HFFc6 (cell line): ENCODE measurements at regions not wholly inside any gene's neighbourhood (a gene's known extent, or its start where the extent isn't known, plus 50 kb on each side); places are given as distances from the start of the nearest gene placed in this dataset.

Experiments used
- DNase-seq: peaks from one replicate; pipeline ENCODE4 v3.0.0-alpha.2; 2018
- H3K27ac Mint-ChIP-seq: 2 replicates; pipeline ENCODE4 v1.8.0; 2020; ENCODE audit warnings: mild to moderate bottlenecking, mixed read lengths
- H3K27me3 Mint-ChIP-seq: 2 replicates; pipeline ENCODE4 v1.8.0; 2021; ENCODE audit warnings: mild to moderate bottlenecking, moderate library complexity, mixed read lengths; ENCODE audit not compliant: insufficient read depth
- H3K36me3 Mint-ChIP-seq: 2 replicates; pipeline ENCODE4 v1.8.0; 2021; ENCODE audit warnings: low read depth, mixed read lengths
- H3K4me1 Mint-ChIP-seq: 2 replicates; pipeline ENCODE4 v1.8.0; 2020; ENCODE audit warnings: low read depth, mixed read lengths
- H3K4me3 Mint-ChIP-seq: 2 replicates; pipeline ENCODE4 v1.8.0; 2020; ENCODE audit warnings: mild to moderate bottlenecking, moderate library complexity, mixed read lengths
- H3K9me3 Mint-ChIP-seq: 2 replicates; pipeline ENCODE4 v1.8.0; 2020; ENCODE audit warnings: mild to moderate bottlenecking, mixed read lengths
- CTCF ChIP-seq: fragments of 200-600 bp; sonication (generic); IDR thresholded peaks from 2 replicates; pipeline ENCODE4 v1.5.0; 2021; ENCODE audit warnings: antibody characterized with exemption, mild to moderate bottlenecking

DNA sequence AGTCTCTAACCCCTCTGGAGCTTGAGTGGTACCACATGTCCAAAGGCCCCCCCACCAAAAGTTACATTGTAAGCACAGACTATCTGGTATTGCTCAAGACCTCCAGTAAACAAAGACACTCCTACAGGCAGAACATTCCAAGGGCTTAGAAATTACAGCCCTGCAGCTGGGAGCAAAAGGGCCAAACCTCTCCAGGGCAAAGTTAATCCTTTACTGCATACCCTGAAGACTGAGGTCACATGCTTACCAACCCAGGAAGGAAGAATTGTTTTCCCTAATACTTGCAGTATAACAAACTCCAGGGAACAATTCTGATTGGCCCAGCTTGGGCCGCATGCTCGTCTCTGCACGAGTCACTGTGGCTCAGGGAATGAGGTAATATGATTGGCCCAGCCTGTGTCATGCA lies 266.1 kb upstream of the NR2F2 start:
- no peak overlapping the region for H3K4me3 Mint-ChIP-seq
- no peak overlapping the region for H3K27ac Mint-ChIP-seq
- peak; percentile 17 for DNase-seq
- H3K36me3 Mint-ChIP-seq = no peaks in the 10 kb centered on the region
- H3K9me3 Mint-ChIP-seq = no peaks in the 10 kb centered on the region
- H3K4me1 Mint-ChIP-seq = peaks cover 7% of the 10 kb centered on the region; the same call in 1 of the 2 replicates
- H3K27me3 Mint-ChIP-seq = peaks cover 1% of the 10 kb centered on the region
- TF ChIP-seq CTCF = no peak

- no peaks in the 10 kb centered on the region for H3K9me3 Mint-ChIP-seq
- peaks cover 1% of the 10 kb centered on the region; the same call in 1 of the 2 replicates for H3K27me3 Mint-ChIP-seq
- no peak overlapping the region for H3K27ac Mint-ChIP-seq
- peaks cover 14% of the 10 kb centered on the region; the same call in 1 of the 2 replicates for H3K4me1 Mint-ChIP-seq
- no peaks in the 10 kb centered on the region for H3K36me3 Mint-ChIP-seq
- DNase-seq = no peak
- no peak for TF ChIP-seq CTCF
- no peak overlapping the region for H3K4me3 Mint-ChIP-seq
Observed at GRCh38 chr15:96066126-96066525, 264.4 kb upstream of the NR2F2 start.

DNA sequence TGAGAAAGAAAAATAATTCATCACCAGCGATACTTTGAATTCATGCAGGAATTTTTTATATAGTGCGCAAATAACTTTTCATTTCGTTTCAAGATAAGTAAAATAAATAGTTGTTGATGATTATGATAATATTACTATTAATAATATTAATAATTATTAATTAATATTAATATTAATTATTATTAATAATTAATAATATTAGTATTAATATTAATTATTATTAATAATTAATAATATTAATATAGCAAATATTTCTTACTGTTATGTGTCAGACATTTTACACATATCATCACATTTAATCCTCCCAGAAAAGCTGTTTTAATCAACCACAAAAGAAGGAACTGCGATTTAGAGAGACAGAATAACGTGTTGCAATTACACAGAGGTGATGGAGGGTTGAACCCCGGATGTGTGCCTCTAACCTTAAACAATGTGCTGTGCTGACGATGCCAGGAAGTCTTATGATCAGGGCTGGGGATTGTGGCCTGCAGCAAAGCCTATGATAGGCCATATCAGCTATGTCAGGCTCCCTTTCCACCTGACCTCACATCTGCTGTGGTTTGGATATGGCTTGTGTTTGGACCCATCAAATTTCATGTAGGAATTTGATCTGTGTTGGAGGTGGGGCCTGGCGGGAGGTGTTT lies 263.5 kb upstream of the NR2F2 start:
- TF ChIP-seq CTCF = no peak
- Mint-ChIP-seq H3K36me3 (no peaks in the 10 kb centered on the region), H3K9me3 (no peaks in the 10 kb centered on the region), H3K4me3 (no peak overlapping the region), H3K27ac (no peak overlapping the region), H3K4me1 (peaks cover 14% of the 10 kb centered on the region; the same call in 1 of the 2 replicates), H3K27me3 (peaks cover 1% of the 10 kb centered on the region; the same call in 1 of the 2 replicates)
- DNase-seq = no peak

GRCh38 chr15:96067677-96068076 lies 262.8 kb upstream of the NR2F2 start:
- H3K27ac Mint-ChIP-seq = no peak overlapping the region
- no peak for TF ChIP-seq CTCF
- H3K4me1 Mint-ChIP-seq = peaks cover 14% of the 10 kb centered on the region; the same call in 1 of the 2 replicates
- H3K27me3 Mint-ChIP-seq = peaks cover 1% of the 10 kb centered on the region; the same call in 1 of the 2 replicates
- H3K9me3 Mint-ChIP-seq = no peaks in the 10 kb centered on the region
- no peak for DNase-seq
- H3K4me3 Mint-ChIP-seq = no peak overlapping the region
- no peaks in the 10 kb centered on the region for H3K36me3 Mint-ChIP-seq

GRCh38 chr15:96068897-96069296 lies 261.6 kb upstream of the NR2F2 start:
- Mint-ChIP-seq H3K4me3 (no peak overlapping the region), H3K9me3 (no peaks in the 10 kb centered on the region), H3K27ac (no peak overlapping the region), H3K36me3 (no peaks in the 10 kb centered on the region), H3K4me1 (peaks cover 14% of the 10 kb centered on the region; the same call in 1 of the 2 replicates), H3K27me3 (no peaks in the 10 kb centered on the region; the same call in 1 of the 2 replicates)
- TF ChIP-seq CTCF = no peak
- DNase-seq = no peak
